ENCODE measurements at regions not wholly inside any gene's neighbourhood (a gene's known extent, or its start where the extent isn't known, plus 50 kb on each side); places are given as distances from the start of the nearest gene placed in this dataset.

DNA sequence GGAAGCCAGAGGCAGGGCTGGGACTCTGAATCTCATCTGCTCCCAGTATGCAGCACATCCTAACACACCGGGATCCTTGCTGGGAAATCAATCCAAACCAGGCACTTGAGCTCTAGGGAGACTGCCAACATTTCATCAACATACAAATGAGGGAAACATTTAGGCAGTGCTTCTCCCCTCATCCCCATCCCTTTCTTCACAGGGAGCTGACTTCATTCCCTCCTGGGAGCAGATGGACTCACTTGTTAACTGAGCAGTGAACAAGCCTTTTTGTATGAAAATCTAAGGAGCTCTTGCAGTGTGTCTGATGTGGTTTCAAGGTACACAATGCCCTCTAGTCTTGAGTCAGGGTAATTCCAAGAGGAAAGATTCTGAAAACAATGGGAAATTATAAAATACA is 96.3 kb downstream of the TMEM114 start:
- TF ChIP-seq, protein P1, sequence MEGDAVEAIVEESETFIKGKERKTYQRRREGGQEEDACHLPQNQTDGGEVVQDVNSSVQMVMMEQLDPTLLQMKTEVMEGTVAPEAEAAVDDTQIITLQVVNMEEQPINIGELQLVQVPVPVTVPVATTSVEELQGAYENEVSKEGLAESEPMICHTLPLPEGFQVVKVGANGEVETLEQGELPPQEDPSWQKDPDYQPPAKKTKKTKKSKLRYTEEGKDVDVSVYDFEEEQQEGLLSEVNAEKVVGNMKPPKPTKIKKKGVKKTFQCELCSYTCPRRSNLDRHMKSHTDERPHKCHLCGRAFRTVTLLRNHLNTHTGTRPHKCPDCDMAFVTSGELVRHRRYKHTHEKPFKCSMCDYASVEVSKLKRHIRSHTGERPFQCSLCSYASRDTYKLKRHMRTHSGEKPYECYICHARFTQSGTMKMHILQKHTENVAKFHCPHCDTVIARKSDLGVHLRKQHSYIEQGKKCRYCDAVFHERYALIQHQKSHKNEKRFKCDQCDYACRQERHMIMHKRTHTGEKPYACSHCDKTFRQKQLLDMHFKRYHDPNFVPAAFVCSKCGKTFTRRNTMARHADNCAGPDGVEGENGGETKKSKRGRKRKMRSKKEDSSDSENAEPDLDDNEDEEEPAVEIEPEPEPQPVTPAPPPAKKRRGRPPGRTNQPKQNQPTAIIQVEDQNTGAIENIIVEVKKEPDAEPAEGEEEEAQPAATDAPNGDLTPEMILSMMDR (IDR thresholded peaks at IDR 0.05; ENCODE audit: poor library complexity), result peak; percentile 36
- TF ChIP-seq EZH2 (IDR thresholded peaks at IDR 0.05; ENCODE audit: borderline replicate concordance) (no peak), EZH2phosphoT487 (IDR thresholded peaks at IDR 0.05; ENCODE audit: low read depth, severe bottlenecking, unreplicated experiment) (no peak)
